ENCODE measurements at regions not wholly inside any gene's neighbourhood (a gene's known extent, or its start where the extent isn't known, plus 50 kb on each side); places are given as distances from the start of the nearest gene placed in this dataset.

- TF ChIP-seq CTCF (IDR thresholded peaks at IDR 0.05) (no peak), POLR2A (IDR thresholded peaks at IDR 0.05) (no peak)
Measured at GRCh38 chr9:73649552-73649951, 497.9 kb downstream of the ANXA1 start.

All from stomach (tissue), 4 donors.